ENCODE measurements at regions not wholly inside any gene's neighbourhood (a gene's known extent, or its start where the extent isn't known, plus 50 kb on each side); places are given as distances from the start of the nearest gene placed in this dataset.

GRCh38 chr18:57923611-57924010 lies 120.4 kb upstream of the NEDD4L start:
- H3K4me2 ChIP-seq (ENCODE audit: low read length), result no peak overlapping the region
- POLR2A ChIA-PET, result no interaction called here
- no TSS peak for BruUV-seq (replicated peaks)
- no peak overlapping the region for H3K9ac ChIP-seq (ENCODE audit: low read length)
- CTCF ChIA-PET, result no interaction called here
- ATAC-seq (no peak), DNase-seq (ENCODE audit: low read depth, low spot score) (no peak)
- H2AFZ ChIP-seq (ENCODE audit: low read depth, low read length, poor library complexity, severe bottlenecking), result no peak overlapping the region
- H3K4me1 ChIP-seq (ENCODE audit: control insufficient read depth in 1 of 2, insufficient read depth in 2 of 2, low read length in 2 of 2), result peaks cover 0 to 12% of the 10 kb centered on the region in 2 experiments; a peak in 2 of 4 replicates
- intact Hi-C loops (cut with micrococcal nuclease), result no loop called here
- no peaks in the 10 kb centered on the region for H4K20me1 ChIP-seq (ENCODE audit: insufficient read depth)
- H3K79me2 ChIP-seq (ENCODE audit: insufficient read depth, low read length), result no peaks in the 10 kb centered on the region
- no peaks in the 10 kb centered on the region for H3K36me3 ChIP-seq (ENCODE audit: control insufficient read depth in 1 of 2, insufficient read depth in 2 of 2, low read length in 2 of 2)
- RAD21 ChIA-PET (ENCODE audit: low non-redundant PET in 1 of 2, low total read pairs in 2 of 2, uncharacterized antibody in 2 of 2, unreplicated experiment in 2 of 2), result no interaction called here
- no peak overlapping the region for H3K4me3 ChIP-seq (replicated peaks in 1 of 2; ENCODE audit: low read depth in 1 of 2, low read length in 2 of 2)
- no peaks in the 10 kb centered on the region for H3K27me3 ChIP-seq (ENCODE audit: insufficient read depth, low read length)
- no peak overlapping the region for H3K27ac ChIP-seq (ENCODE audit: low read depth, low read length)
- TF ChIP-seq JUND (IDR thresholded peaks at IDR 0.05) (no peak), SP1 (IDR thresholded peaks at IDR 0.05; ENCODE audit: low read depth) (no peak), TCF7L2 (IDR thresholded peaks at IDR 0.05; ENCODE audit: borderline replicate concordance, extremely low read depth, insufficient read depth, insufficient read length) (no peak), MAX (IDR thresholded peaks at IDR 0.05) (no peak), CTCF (IDR thresholded peaks at IDR 0.05 in 2 of 3, conservative IDR thresholded peaks at IDR 0.05 in 1 of 3; ENCODE audit: borderline replicate concordance in 1 of 3, insufficient read depth in 1 of 3, low read depth in 2 of 3, low read length in 2 of 3) (no peak), ELF1 (IDR thresholded peaks at IDR 0.05; ENCODE audit: borderline replicate concordance, low read depth) (no peak), EZH2phosphoT487 (IDR thresholded peaks at IDR 0.05; ENCODE audit: borderline replicate concordance) (no peak), FOSL1 (IDR thresholded peaks at IDR 0.05; ENCODE audit: low read depth) (no peak), EZH2 (IDR thresholded peaks at IDR 0.05) (no peak), CEBPB (IDR thresholded peaks at IDR 0.05; ENCODE audit: low read depth) (no peak), REST (IDR thresholded peaks at IDR 0.05; ENCODE audit: low read depth) (no peak), CBX3 (IDR thresholded peaks at IDR 0.05; ENCODE audit: low read depth) (no peak), POLR2AphosphoS5 (IDR thresholded peaks at IDR 0.05; ENCODE audit: low read depth, low read length) (no peak), ATF3 (IDR thresholded peaks at IDR 0.05) (no peak), RAD21 (IDR thresholded peaks at IDR 0.05; ENCODE audit: low read depth) (no peak), ZNF274 (IDR thresholded peaks at IDR 0.05; ENCODE audit: low read depth, low read length) (no peak), SIN3A (IDR thresholded peaks at IDR 0.05; ENCODE audit: low read depth) (no peak)
- no peaks in the 10 kb centered on the region for H3K9me3 ChIP-seq (ENCODE audit: control insufficient read depth in 1 of 2, insufficient read depth in 1 of 2, low read depth in 1 of 2, low read length in 2 of 2)
- no peaks in the 10 kb centered on the region for H3K9me2 ChIP-seq (ENCODE audit: insufficient read depth)
